Neural cell (in vitro differentiated cells): ENCODE measurements at regions not wholly inside any gene's neighbourhood (a gene's known extent, or its start where the extent isn't known, plus 50 kb on each side); places are given as distances from the start of the nearest gene placed in this dataset.
"Not testable (repeated sequence)": the region's sequence is repeated elsewhere in the genome, so short reads cannot be mapped to it uniquely, and the experiment has no call there.

Source experiments
- H2AFZ ChIP-seq: fragments of 200-600, 300-800 bp; sonication (generic), shearing (Covaris generic); 2 replicates; pipeline ENCODE4 v1.6.0; 2014; ENCODE audit warnings: low read depth, mild to moderate bottlenecking, antibody characterized with exemption, low read length, moderate library complexity
- H3F3A ChIP-seq: fragments of 200-600 bp; shearing (Covaris generic); 2 replicates; pipeline ENCODE4 v1.6.1; 2016; ENCODE audit warnings: mild to moderate bottlenecking, moderate library complexity, mixed read lengths, antibody characterized with exemption, low read length; ENCODE audit not compliant: insufficient read depth, poor library complexity, severe bottlenecking
- H3K27ac ChIP-seq: fragments of 200-600, 300-800 bp; sonication (generic), shearing (Covaris generic); 2 replicates; pipeline ENCODE4 v1.5.1; 2014; ENCODE audit warnings: mild to moderate bottlenecking, low read length, moderate library complexity
- H3K27me3 ChIP-seq: fragments of 300-800, 200-600 bp; sonication (generic), shearing (Covaris generic); 2 replicates; pipeline ENCODE4 v1.6.0; 2014; ENCODE audit warnings: mild to moderate bottlenecking, low read depth, low read length, moderate library complexity; ENCODE audit not compliant: insufficient read depth
- H3K36me3 ChIP-seq: fragments of 300-800, 200-600 bp; sonication (generic), shearing (Covaris generic); 2 replicates; pipeline ENCODE4 v1.5.1; 2014; ENCODE audit warnings: mild to moderate bottlenecking, antibody characterized with exemption, low read length, moderate library complexity; ENCODE audit not compliant: insufficient read depth
- H3K4me2 ChIP-seq: fragments of 300-800, 200-600 bp; sonication (generic), shearing (Covaris generic); 2 replicates; pipeline ENCODE4 v1.6.0; 2014; ENCODE audit warnings: mild to moderate bottlenecking, low read length
- H3K4me3 ChIP-seq: fragments of 300-800, 200-600 bp; sonication (generic), shearing (Covaris generic); 2 replicates; pipeline ENCODE4 v1.5.1; 2014; ENCODE audit warnings: mild to moderate bottlenecking, low read length, moderate library complexity
- H3K79me2 ChIP-seq: fragments of 200-600 bp; shearing (Covaris generic); replicated peaks from 2 replicates; pipeline ENCODE4 v1.6.0; 2014; ENCODE audit warnings: mild to moderate bottlenecking, low read length, moderate library complexity; ENCODE audit not compliant: insufficient read depth
- H3K9ac ChIP-seq: fragments of 300-800, 200-600 bp; sonication (generic), shearing (Covaris generic); 2 replicates; pipeline ENCODE4 v1.6.1; 2016; ENCODE audit warnings: mild to moderate bottlenecking, low read length, mixed read lengths
- H3K9me2 ChIP-seq: fragments of 200-600 bp; shearing (Covaris generic); 2 replicates; pipeline ENCODE4 v1.6.1; 2016; ENCODE audit warnings: mild to moderate bottlenecking, low read length, mixed read lengths; ENCODE audit not compliant: insufficient read depth
- H3K9me3 ChIP-seq: fragments of 200-600, 300-800 bp; sonication (generic), shearing (Covaris generic); 2 replicates; pipeline ENCODE4 v1.6.1; 2016; ENCODE audit warnings: mild to moderate bottlenecking, mixed run types, low read length, moderate library complexity, mixed read lengths
- H4K20me1 ChIP-seq: fragments of 200-600 bp; shearing (Covaris generic); 2 replicates; pipeline ENCODE4 v1.6.1; 2016; ENCODE audit warnings: mild to moderate bottlenecking, mixed run types; ENCODE audit not compliant: insufficient read depth
- CTCF ChIP-seq: fragments of 450-650 bp; IDR thresholded peaks from 2 replicates; pipeline ENCODE4 v1.5.1; 2014; ENCODE audit warnings: antibody characterized with exemption, mild to moderate bottlenecking, moderate library complexity; ENCODE audit not compliant: poor library complexity, severe bottlenecking
- EP300 ChIP-seq: fragments of 450-650 bp; conservative IDR thresholded peaks from 2 replicates; pipeline ENCODE4 v1.6.1; 2014; ENCODE audit warnings: antibody characterized with exemption, mild to moderate bottlenecking, moderate library complexity; ENCODE audit not compliant: poor library complexity, severe bottlenecking
- EZH2 ChIP-seq: fragments of 200-600, 300-800 bp; shearing (Covaris generic), sonication (generic); IDR thresholded peaks from 2 replicates; pipeline ENCODE4 v1.6.1; 2014; ENCODE audit warnings: antibody characterized with exemption, low read length, borderline replicate concordance, mild to moderate bottlenecking; ENCODE audit not compliant: insufficient read depth, poor library complexity, severe bottlenecking
- MXI1 ChIP-seq: fragments of 450-650 bp; conservative IDR thresholded peaks from 2 replicates; pipeline ENCODE4 v1.6.1; 2014; ENCODE audit warnings: antibody characterized with exemption, mild to moderate bottlenecking; ENCODE audit not compliant: poor library complexity, severe bottlenecking
- POLR2AphosphoS5 ChIP-seq: IDR thresholded peaks from 2 replicates; pipeline ENCODE4 v1.6.1; 2012
- RAD21 ChIP-seq: fragments of 450-650 bp; conservative IDR thresholded peaks from 2 replicates; pipeline ENCODE4 v1.6.1; 2014; ENCODE audit warnings: antibody characterized with exemption, mild to moderate bottlenecking, moderate library complexity
- REST ChIP-seq: IDR thresholded peaks from 2 replicates; pipeline ENCODE4 v1.6.1; 2012; ENCODE audit warnings: borderline replicate concordance
- SMC3 ChIP-seq: fragments of 450-650 bp; conservative IDR thresholded peaks from 2 replicates; pipeline ENCODE4 v1.6.1; 2014; ENCODE audit warnings: antibody characterized with exemption, mild to moderate bottlenecking, moderate library complexity; ENCODE audit not compliant: poor library complexity
- TAF1 ChIP-seq: IDR thresholded peaks from 2 replicates; pipeline ENCODE4 v1.6.1; 2012; ENCODE audit warnings: low read depth

GRCh38 chr17:71613996-71614395 is 506.8 kb upstream of the SOX9 start:
- H3K9ac ChIP-seq: no peak overlapping the region
- no peak for TF ChIP-seq CTCF
- no peak for TF ChIP-seq MXI1
- TF ChIP-seq REST: no peak
- no peak for TF ChIP-seq EZH2
- TF ChIP-seq SMC3: no peak
- TF ChIP-seq TAF1: no peak
- no peak for TF ChIP-seq RAD21
- no peak for TF ChIP-seq EP300
- no peak for TF ChIP-seq POLR2AphosphoS5
- H3K27ac ChIP-seq: no peak overlapping the region
- H3K4me2 ChIP-seq: no peak overlapping the region
- H3K9me3 ChIP-seq: no peaks in the 10 kb centered on the region
- H3F3A ChIP-seq: no peaks in the 10 kb centered on the region
- no peaks in the 10 kb centered on the region for H3K79me2 ChIP-seq
- H2AFZ ChIP-seq: no peak overlapping the region
- H3K9me2 ChIP-seq: no peaks in the 10 kb centered on the region
- no peaks in the 10 kb centered on the region for H3K36me3 ChIP-seq
- H3K4me3 ChIP-seq: no peak overlapping the region
- no peaks in the 10 kb centered on the region for H3K27me3 ChIP-seq
- H4K20me1 ChIP-seq: no peaks in the 10 kb centered on the region

GRCh38 chr17:71615820-71616219 is 505.0 kb upstream of the SOX9 start:
- H3F3A ChIP-seq: no peaks in the 10 kb centered on the region
- H3K9me3 ChIP-seq: no peaks in the 10 kb centered on the region
- TF ChIP-seq TAF1: no peak
- no peaks in the 10 kb centered on the region for H3K36me3 ChIP-seq
- H3K79me2 ChIP-seq: no peaks in the 10 kb centered on the region
- H2AFZ ChIP-seq: no peak overlapping the region
- H3K9me2 ChIP-seq: no peaks in the 10 kb centered on the region
- no peaks in the 10 kb centered on the region for H4K20me1 ChIP-seq
- no peak overlapping the region for H3K4me3 ChIP-seq
- H3K27ac ChIP-seq: no peak overlapping the region
- no peak overlapping the region for H3K9ac ChIP-seq
- H3K27me3 ChIP-seq: no peaks in the 10 kb centered on the region
- H3K4me2 ChIP-seq: no peak overlapping the region

GRCh38 chr17:71617767-71618166 is 503.1 kb upstream of the SOX9 start:
- H3K9me2 ChIP-seq, H3K9me3 ChIP-seq, H3K9ac ChIP-seq, H3K27me3 ChIP-seq, H3K4me2 ChIP-seq, H3F3A ChIP-seq, H4K20me1 ChIP-seq, H3K4me3 ChIP-seq, H3K27ac ChIP-seq, H3K79me2 ChIP-seq, H3K36me3 ChIP-seq, H2AFZ ChIP-seq: not testable (repeated sequence)
